ENCODE measurements at regions not wholly inside any gene's neighbourhood (a gene's known extent, or its start where the extent isn't known, plus 50 kb on each side); places are given as distances from the start of the nearest gene placed in this dataset.

- no peak for TF ChIP-seq CTCF (IDR thresholded peaks at IDR 0.05; ENCODE audit: low read length)
- TF ChIP-seq EZH2 (IDR thresholded peaks at IDR 0.05; ENCODE audit: borderline replicate concordance, low read length) = no peak
Observed at GRCh38 chr1:80384083-80384830, 1377.7 kb upstream of the ADGRL4 start.
